ENCODE measurements at regions not wholly inside any gene's neighbourhood (a gene's known extent, or its start where the extent isn't known, plus 50 kb on each side); places are given as distances from the start of the nearest gene placed in this dataset.

DNA sequence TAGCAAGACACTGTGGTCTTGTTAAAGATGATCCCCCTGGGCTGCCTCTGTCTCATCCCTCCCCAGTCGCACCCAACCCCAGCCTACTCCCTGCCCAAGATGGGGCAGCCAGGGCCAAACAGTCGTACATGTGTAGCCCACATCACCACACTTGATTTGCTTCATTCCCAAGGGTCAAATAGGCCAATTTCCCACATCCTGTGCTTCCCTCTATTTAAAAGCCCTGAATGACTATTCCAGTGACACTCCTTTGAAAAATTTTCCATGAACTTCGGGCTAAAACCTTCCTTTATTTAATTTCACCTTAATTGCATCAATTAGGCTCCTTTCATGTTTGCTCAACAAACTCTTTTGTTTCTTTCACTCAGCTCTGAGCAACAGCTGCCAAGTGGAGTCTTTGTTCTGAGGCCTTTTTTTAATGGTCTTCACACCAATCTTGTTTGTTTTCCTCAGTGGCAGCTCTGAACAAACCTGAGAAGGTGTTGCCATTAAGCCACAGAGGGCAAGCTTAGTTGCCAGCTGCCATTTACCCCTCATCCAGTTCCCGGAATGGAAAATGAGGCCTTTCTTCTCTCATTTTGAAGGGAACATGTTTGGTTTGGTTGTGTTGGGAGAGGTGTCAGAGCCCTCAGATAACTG is 126.9 kb downstream of the APIP start:
- H3K9ac ChIP-seq (ENCODE audit: insufficient read depth, low read depth, low read length) = no peak overlapping the region
- DNase-seq (ENCODE audit: low spot score) = no peak
- no peak overlapping the region for H3K4me2 ChIP-seq (ENCODE audit: low read depth, low read length)
- H3K79me2 ChIP-seq (ENCODE audit: insufficient read depth, low read length) = no peaks in the 10 kb centered on the region
- no TSS peak for BruUV-seq (replicated peaks)
- H3K9me3 ChIP-seq (ENCODE audit: low read length) = peaks cover 13% of the 10 kb centered on the region
- in situ Hi-C loops (cut with HindIII; ENCODE audit: extremely low pct_ligation_motif_present, low pct_unique_long_range_greater_than_20kb) = loop anchor here (10.0 kb wide), 1 partner anchor 125 kb away; no protein-coding TSS in a partner anchor
- CTCF ChIA-PET (ENCODE audit: low intra/inter-chr PET ratio, low total read pairs) = no interaction called here
- no peak for TF ChIP-seq ARNT2 (CRISPR knock-in tag; IDR thresholded peaks at IDR 0.05; ENCODE audit: low read depth)
- TF ChIP-seq SMARCC2 (IDR thresholded peaks at IDR 0.05) = no peak
- no peak for TF ChIP-seq WIZ (CRISPR knock-in tag; IDR thresholded peaks at IDR 0.05)
- H4K20me1 ChIP-seq (ENCODE audit: insufficient read depth, low read length) = no peaks in the 10 kb centered on the region
- H3K4me3 ChIP-seq (replicated peaks in 1 of 3; ENCODE audit: insufficient read depth in 1 of 3, low read depth in 2 of 3, low read length in 3 of 3) = no peak overlapping the region
- no peaks in the 10 kb centered on the region for H3K27me3 ChIP-seq (ENCODE audit: control insufficient read depth in 1 of 2, insufficient read depth in 2 of 2, low read length in 2 of 2)
- H3K36me3 ChIP-seq (replicated peaks in 1 of 2; ENCODE audit: control insufficient read depth in 1 of 2, insufficient read depth in 2 of 2, low read length in 2 of 2) = no peaks in the 10 kb centered on the region
- POLR2A ChIA-PET = interaction anchor here (0.9 to 1.2 kb wide), 2 partner anchors 133 to 189 kb away, joined by 3 to 8 read pairs; no protein-coding TSS in a partner anchor
- H3K4me1 ChIP-seq (ENCODE audit: insufficient read depth, low read length) = peaks cover 47% of the 10 kb centered on the region
- H3K27ac ChIP-seq (ENCODE audit: extremely low read length, insufficient read depth, low read length) = no peak overlapping the region
- intact Hi-C loops (cut with micrococcal nuclease; ENCODE audit: unreplicated experiment) = no loop called here
- 89% methylated on average over 4 of the region's 4 CpGs for WGBS (ENCODE audit: low lambda C conversion rate)
- no peak overlapping the region for H2AFZ ChIP-seq (ENCODE audit: low read length)
- ATAC-seq = no peak
- no peak for FAIRE-seq

GRCh38 chr11:34788642-34789041 is 127.5 kb downstream of the APIP start:
- TF ChIP-seq ZNF510 (CRISPR knock-in tag; IDR thresholded peaks at IDR 0.05; ENCODE audit: low read depth) = no peak
- no peak for TF ChIP-seq ZNF121 (CRISPR knock-in tag; IDR thresholded peaks at IDR 0.05)
- TF ChIP-seq ZNF34 (CRISPR knock-in tag; IDR thresholded peaks at IDR 0.05; ENCODE audit: borderline replicate concordance) = no peak
- no peak for TF ChIP-seq ZNF792 (CRISPR knock-in tag; IDR thresholded peaks at IDR 0.05)
- TF ChIP-seq ZNF670 (CRISPR knock-in tag; IDR thresholded peaks at IDR 0.05; ENCODE audit: borderline replicate concordance) = no peak
- no peak for TF ChIP-seq AFF4 (CRISPR knock-in tag; IDR thresholded peaks at IDR 0.05)
- no peak for TF ChIP-seq SMC3 (IDR thresholded peaks at IDR 0.05; ENCODE audit: low read length)
- no peak for TF ChIP-seq TOE1 (CRISPR knock-in tag; IDR thresholded peaks at IDR 0.05)
- Histone ChIP-seq H3K27ac (ENCODE audit: extremely low read length, insufficient read depth, low read length) (no peak overlapping the region), H3K27me3 (ENCODE audit: control insufficient read depth in 1 of 2, insufficient read depth in 2 of 2, low read length in 2 of 2) (no peaks in the 10 kb centered on the region), H3K4me3 (replicated peaks in 1 of 3; ENCODE audit: insufficient read depth in 1 of 3, low read depth in 2 of 3, low read length in 3 of 3) (no peak overlapping the region), H2AFZ (ENCODE audit: low read length) (no peak overlapping the region), H4K20me1 (ENCODE audit: insufficient read depth, low read length) (no peaks in the 10 kb centered on the region), H3K36me3 (replicated peaks in 1 of 2; ENCODE audit: control insufficient read depth in 1 of 2, insufficient read depth in 2 of 2, low read length in 2 of 2) (no peaks in the 10 kb centered on the region), H3K9me3 (ENCODE audit: low read length) (peaks cover 13% of the 10 kb centered on the region), H3K4me1 (ENCODE audit: insufficient read depth, low read length) (peaks cover 54% of the 10 kb centered on the region), H3K4me2 (ENCODE audit: low read depth, low read length) (no peak overlapping the region), H3K79me2 (ENCODE audit: insufficient read depth, low read length) (no peaks in the 10 kb centered on the region), H3K9ac (ENCODE audit: insufficient read depth, low read depth, low read length) (no peak overlapping the region)
- CTCF ChIA-PET (ENCODE audit: low intra/inter-chr PET ratio, low total read pairs) = no interaction called here
- POLR2A ChIA-PET = no interaction called here
- FAIRE-seq = no peak
- ATAC-seq = no peak
- no peak for DNase-seq (ENCODE audit: low spot score)
- no TSS peak for BruUV-seq (replicated peaks)
- in situ Hi-C loops (cut with HindIII; ENCODE audit: extremely low pct_ligation_motif_present, low pct_unique_long_range_greater_than_20kb) (loop anchor here (10.0 kb wide), 1 partner anchor 124 kb away; no protein-coding TSS in a partner anchor), intact Hi-C loops (cut with micrococcal nuclease; ENCODE audit: unreplicated experiment) (no loop called here)
- WGBS (ENCODE audit: low lambda C conversion rate) = 94% methylated on average over 2 of the region's 2 CpGs
